ENCODE measurements at regions not wholly inside any gene's neighbourhood (a gene's known extent, or its start where the extent isn't known, plus 50 kb on each side); places are given as distances from the start of the nearest gene placed in this dataset.

- TF ChIP-seq TEAD4 (IDR thresholded peaks at IDR 0.05; ENCODE audit: low read depth, low read length): no peak
- TF ChIP-seq RNF2 (IDR thresholded peaks at IDR 0.05; ENCODE audit: borderline replicate concordance, low read depth, low read length, missing control alignments, poor library complexity, severe bottlenecking): no peak
These were observed 66.8 kb downstream of the ZNF608 start (continued) for GRCh38 chr5:124679578-124680199.

Measured in H1 (cell line).